ENCODE measurements at regions not wholly inside any gene's neighbourhood (a gene's known extent, or its start where the extent isn't known, plus 50 kb on each side); places are given as distances from the start of the nearest gene placed in this dataset.

- no peak for DNase-seq
Observed at GRCh38 chr18:40698129-40698528, 1256.9 kb upstream of the PIK3C3 start.

GRCh38 chr18:40695526-40695925 lies 1259.5 kb upstream of the PIK3C3 start:
- no peak for DNase-seq

DNA sequence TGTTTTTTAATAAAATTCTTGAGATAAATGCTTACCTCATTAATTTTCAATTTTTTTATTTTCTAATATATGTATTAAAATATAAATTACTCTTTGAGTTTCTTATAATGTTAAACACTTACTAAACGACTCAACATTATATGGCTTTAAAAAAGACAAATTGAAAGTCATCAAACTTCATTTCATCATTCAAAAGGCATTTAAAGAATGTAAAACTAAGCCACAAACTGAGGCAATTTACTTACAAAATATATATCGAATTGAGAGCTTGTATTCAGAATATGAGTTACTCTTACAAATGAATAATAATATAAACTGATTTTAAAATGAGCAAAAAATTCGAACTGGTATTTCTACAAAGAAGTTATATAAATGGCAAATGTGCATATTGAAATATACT lies 1262.2 kb upstream of the PIK3C3 start:
- no peak for DNase-seq

DNA sequence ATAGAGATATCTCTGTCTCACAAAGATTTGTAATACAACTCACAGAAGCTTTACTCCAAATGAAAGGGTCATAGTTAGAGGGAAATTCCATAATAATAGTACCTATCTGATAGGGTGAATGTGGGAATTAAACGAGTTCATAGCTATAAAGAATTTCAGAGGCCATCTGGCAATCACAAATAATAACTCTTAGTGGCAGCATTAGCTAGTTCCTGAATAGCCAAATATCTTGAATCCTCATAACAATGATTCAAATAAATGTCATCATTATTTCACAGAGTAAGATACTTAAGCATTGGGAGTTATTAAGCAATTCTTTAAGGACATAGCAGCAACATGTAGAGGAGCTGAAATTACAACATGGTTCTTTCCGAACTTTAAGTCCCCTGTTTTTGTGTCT lies 1265.0 kb upstream of the PIK3C3 start:
- no peak for DNase-seq

DNA sequence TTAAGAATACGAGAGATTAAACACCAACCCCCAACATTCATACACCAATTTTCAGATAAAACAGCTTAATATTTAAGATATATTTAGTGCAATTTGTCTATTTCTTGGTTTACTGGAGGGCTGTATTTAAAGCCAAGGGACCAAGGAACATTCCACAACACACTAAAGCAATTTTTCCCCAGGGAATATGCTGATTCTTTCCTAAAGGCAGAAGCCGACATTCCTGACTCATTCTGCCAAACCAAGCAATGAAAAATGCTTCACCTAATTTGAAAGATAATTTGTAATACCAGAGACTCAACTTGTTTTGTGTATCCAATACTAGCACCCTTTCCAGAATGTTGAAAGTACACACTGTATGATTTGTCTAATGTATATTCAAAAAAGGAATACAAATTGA lies 1267.6 kb upstream of the PIK3C3 start:
- DNase-seq, result no peak

- no peak for DNase-seq
Observed at GRCh38 chr18:40686836-40687235, 1268.2 kb upstream of the PIK3C3 start.

DNA sequence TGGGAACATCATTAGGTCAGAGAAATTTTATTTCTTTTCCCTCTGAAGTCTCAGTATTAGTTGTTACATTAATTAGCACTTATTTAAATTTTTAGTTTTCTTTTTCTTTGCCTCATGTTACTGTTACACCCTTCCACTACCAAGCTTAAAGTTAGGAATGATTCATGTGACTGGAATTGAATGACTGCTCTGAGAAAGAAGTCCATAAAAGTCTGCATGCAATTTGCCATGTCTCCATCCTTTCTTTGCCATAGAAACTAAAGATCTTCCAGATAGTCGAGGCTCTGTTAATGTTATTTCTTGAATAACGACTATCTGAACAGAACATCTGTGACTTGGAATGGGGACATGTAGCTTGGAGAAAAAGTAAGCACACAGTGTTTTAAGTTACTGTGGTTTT lies 1269.8 kb upstream of the PIK3C3 start:
- no peak for DNase-seq

DNA sequence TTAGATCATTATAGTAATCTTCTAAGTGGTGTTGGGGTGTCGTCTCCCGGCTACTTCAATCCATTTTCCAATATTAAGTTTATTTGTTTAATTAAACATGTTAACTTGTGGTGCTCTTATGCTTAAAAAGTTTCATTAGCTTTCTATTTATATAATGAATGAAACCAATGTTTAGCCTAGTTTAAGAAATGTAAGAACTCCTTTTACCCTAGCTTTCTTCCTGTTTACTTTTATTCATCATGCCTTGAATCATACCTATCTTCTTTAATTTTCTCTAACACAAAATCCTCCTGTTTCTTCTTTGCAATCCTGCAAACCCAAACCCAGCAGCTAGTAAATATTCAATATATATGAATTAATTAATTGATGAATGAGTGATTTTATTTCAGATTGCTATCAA lies 1276.7 kb upstream of the PIK3C3 start:
- DNase-seq, result no peak

DNA sequence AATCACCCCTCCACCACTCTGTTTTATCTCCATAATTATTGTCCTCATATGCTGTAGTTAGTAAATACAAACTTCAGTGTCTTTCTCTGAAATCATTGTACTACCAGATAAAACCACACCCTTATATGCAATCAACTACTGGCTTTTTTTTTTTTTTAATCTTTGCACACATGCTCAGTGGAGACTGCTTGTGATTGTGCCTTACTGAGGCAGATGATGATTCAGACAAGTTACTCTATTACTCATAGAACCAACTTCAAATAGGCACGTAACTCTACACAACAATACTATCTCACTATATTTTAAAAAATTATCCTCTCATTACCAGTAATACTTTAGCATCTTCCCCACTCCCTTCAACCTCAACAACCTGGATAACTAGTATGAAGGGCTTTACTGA lies 1278.4 kb upstream of the PIK3C3 start:
- DNase-seq, result no peak

DNA sequence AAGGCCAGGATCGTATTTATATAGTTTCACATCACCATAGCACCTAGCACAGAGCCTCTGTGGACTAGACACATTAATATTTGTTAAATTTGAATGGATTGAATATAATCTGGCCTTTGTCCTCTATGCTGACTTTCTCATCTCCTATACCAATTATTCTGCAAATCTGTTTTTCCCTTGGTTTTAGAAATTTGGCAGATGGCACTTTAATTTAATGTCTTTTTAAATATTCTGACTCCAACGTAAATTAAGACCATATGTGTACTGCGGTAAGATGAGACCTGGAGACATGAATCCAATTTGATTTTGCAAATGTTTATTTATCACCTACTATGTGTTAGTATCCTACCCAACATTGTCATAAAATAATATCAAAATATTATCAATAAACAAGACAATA lies 1281.9 kb upstream of the PIK3C3 start:
- DNase-seq, result no peak

DNA sequence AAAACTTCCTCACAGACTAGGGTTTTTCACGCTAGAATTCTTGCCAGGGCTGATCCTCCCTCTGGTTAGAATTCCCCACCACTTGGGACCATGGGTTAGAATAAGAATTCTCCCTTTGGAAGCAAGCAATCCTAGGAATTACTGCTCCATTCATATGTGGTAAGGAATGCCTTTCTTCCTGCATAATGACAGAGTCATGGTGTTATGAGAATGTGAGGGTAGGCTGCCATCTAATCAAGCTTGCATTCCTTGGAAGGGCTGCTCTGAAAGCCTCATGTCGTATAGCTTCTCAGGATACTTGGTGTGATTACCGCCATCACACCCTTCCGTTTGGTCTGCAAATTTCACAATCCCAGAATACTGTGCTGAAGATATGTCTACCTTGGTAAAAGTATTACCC lies 1282.4 kb upstream of the PIK3C3 start:
- DNase-seq, result no peak

DNA sequence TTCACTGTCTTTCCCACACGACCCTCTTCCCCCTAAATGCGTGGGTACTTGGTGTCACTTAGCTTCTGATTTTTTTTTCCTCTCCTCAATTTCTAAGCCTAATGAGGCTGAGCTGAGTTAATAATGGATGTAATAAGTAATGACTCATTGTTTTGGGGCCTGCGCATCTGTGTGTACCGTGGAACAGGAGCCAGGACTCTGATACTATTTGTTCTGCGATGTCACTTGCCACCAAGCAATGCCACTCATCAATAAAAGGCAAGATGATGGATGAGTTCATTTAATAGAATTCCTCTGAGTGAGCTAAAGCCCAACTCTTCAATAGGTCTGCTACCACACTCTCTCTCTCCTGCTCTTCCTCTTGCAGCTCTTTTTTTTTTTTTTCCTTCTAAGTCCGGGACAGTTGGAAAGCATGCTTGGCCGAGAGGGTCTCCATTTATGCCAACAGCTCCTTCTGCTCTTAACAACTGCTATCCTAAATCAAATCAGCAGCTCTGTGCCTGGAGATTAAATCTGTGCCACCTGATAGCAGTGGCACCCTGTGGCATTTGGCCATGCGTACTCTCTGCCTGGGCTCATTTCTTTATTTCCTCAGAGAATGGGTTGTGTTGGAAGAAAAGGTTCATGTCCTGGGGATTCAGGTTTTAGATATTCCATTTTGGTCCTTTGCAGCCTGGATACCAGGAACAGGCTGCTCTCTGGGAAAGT lies 1284.2 kb upstream of the PIK3C3 start:
- DNase-seq, result no peak

- no peak for DNase-seq
Observed at GRCh38 chr18:40662898-40663437, 1292.1 kb upstream of the PIK3C3 start.

GRCh38 chr18:40653682-40654081 lies 1301.4 kb upstream of the PIK3C3 start:
- no peak for DNase-seq

GRCh38 chr18:40652321-40652720 lies 1302.7 kb upstream of the PIK3C3 start:
- DNase-seq, result no peak

- no peak for DNase-seq
Observed at GRCh38 chr18:40651163-40651562, 1303.9 kb upstream of the PIK3C3 start.

DNA sequence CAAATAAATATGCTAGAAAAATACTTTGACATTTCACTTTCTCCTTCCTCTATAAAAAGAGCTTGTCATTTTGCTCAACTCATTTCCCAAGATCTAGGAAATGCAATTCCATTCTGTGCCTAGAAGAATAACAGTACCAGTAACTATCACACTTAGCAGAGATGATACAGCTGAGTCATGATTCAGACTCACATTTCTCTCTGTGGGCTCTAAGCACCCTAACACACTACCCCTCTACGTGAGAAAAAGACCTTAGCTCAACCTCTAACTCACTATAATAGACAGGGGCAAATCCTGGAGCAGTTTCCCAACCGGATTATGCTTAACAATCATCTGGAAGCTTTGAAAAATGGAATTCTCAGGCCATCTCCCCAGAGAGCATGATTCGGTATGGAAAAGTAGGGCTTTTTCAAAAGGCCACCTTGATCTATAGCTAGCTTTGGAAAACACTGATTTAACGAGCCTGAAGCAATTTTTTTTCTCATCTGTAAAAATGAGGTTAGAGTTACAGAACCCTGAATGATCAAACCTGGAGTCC lies 1312.3 kb upstream of the PIK3C3 start:
- no peak for DNase-seq

DNA sequence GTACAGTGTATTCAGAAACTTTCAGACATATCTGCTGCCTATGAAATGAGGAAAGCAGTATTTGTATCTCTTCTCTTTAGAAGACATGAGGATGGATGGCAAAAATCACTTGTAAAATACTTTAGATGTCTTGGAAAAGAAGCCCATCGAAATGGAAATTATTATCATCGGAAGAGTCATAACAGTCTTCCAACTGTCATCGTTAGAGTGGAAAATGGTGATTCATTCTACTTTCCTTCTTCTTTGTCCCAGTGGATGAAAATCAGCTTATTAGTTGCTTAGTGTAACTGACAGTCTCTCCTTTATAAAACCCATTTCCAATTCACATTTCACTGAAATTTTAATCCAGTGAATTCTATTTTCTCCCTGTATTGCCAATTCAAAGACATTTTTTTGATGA lies 1323.7 kb upstream of the PIK3C3 start:
- no peak for DNase-seq

DNA sequence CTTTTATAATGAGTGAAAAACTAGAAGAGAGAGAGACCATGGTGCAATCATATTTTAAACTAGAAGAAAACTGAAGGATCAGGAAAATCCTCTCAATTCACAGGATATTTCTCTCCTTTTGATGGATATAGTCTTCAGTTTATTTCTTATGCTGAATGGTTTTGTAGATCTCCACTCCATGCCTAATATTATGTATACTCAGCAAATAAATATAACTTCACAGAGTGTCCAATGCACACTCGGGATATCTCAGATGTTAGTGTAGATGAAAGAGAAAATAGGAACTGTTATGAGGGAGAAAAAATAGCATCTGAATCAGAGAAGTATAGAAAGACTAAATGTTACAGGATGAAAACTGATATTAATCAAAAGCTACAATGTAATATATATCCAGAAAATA lies 1324.5 kb upstream of the PIK3C3 start:
- DNase-seq, result no peak

DNA sequence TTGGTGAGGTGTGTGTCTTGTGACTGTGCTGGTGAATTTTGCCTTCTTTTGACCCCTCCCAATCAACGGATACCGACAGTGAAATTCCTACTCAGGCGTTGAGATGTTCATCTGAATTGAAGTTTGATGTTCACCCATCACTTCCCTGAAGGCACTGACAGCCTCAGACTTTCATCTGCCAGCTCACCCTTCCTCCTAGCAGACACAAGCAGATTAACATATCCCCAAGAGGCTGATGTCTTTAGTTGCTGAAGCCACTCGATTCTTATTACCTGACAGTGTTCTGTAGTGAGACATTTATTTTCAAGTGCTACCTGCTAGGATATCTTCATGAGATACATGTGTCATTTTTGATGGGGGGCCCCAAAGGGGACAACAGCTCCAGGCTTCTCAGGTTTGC lies 1330.1 kb upstream of the PIK3C3 start:
- no peak for DNase-seq

DNA sequence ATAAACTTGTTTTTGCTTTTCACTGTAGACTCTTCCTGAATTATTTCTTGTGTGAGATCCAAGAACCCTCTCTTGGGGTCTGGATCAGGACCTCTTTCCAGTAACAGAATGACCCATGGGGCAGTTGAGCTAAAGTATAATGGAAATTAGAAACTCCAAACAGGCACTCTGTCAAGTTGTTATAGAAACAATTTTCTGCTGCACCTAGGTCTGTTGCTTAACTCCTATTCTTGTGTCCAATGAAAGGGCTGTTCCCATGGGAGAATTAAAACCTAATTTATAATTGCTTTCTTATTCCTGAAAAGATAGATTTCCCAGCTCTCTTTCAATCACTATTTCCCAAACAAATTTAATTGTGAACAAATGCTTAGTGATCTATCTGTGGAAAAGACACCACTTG lies 1341.3 kb upstream of the PIK3C3 start:
- no peak for DNase-seq

- no peak for DNase-seq
Observed at GRCh38 chr18:40612356-40612755, 1342.7 kb upstream of the PIK3C3 start.

GRCh38 chr18:40608226-40608625 lies 1346.8 kb upstream of the PIK3C3 start:
- DNase-seq, result no peak

DNA sequence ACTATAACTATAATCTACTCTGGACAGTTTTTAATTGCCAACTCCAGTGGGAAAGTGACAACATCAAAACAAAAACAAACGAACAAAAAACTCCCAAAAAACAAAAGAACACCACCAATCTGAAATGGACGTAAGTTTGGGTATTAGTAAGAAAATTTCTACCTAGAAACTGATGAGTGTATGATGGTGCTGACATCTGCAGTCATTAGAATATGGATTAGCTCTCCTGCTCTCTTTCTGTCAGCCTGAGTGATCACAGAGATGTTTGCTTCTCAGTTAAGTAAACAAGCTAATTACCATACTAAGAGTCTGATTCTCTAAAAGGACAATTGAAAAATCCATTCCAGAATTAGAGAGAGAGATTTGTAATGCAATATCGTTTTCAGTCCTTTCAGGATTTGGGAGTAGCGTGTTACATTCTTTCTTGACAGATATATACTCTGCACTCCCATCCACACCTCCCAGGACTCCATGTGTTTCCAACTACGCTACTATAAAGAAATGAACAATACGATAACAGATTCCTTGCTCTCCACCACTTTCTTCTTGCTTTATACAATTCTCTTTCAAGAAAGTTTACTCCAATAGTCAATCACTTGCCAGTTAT lies 1347.4 kb upstream of the PIK3C3 start:
- no peak for DNase-seq

- no peak for DNase-seq
Observed at GRCh38 chr18:40606996-40607395, 1348.0 kb upstream of the PIK3C3 start.
